Esophagus muscularis mucosa (tissue), 3 donors: ENCODE measurements at regions not wholly inside any gene's neighbourhood (a gene's known extent, or its start where the extent isn't known, plus 50 kb on each side); places are given as distances from the start of the nearest gene placed in this dataset.

Source experiments
- CTCF ChIP-seq, 3 experiments: fragments of 200-600 bp in 2 of 3; fragments of 450-650 bp in 1 of 3; sonication (generic) in 2 of 3; IDR thresholded peaks; one replicate each; pipeline ENCODE4 v1.5.1; 2017 to 2019; ENCODE audit warnings: antibody characterized with exemption in 3 of 3, mild to moderate bottlenecking in 2 of 3, moderate library complexity in 1 of 3
- POLR2A ChIP-seq: fragments of 450-650 bp; IDR thresholded peaks from one replicate; pipeline ENCODE4 v1.6.1; 2017; ENCODE audit warnings: antibody characterized with exemption, moderate library complexity, mild to moderate bottlenecking, low read depth
- POLR2AphosphoS5 ChIP-seq, 2 donors: sonication (generic); formaldehyde crosslinking; IDR thresholded peaks; one replicate each; pipeline ENCODE4 v1.6.1; 2017; ENCODE audit warnings: antibody characterized with exemption in 2 of 2

- TF ChIP-seq POLR2A (no peak), CTCF (IDR thresholded peaks at IDR 0.05) (no peak), POLR2AphosphoS5 (IDR thresholded peaks at IDR 0.05) (no peak)
Observed at GRCh38 chr14:105738638-105739037, 212.3 kb downstream of the TMEM121 start.
